Osteocyte (in vitro differentiated cells): ENCODE measurements at regions not wholly inside any gene's neighbourhood (a gene's known extent, or its start where the extent isn't known, plus 50 kb on each side); places are given as distances from the start of the nearest gene placed in this dataset.

Experiments used
- DNase-seq: peaks from one replicate; pipeline ENCODE4 v3.0.0; 2021; ENCODE audit warnings: mixed read lengths; ENCODE audit not compliant: unreplicated experiment; ENCODE audit errors: extremely low spot score
- H3K27ac Mint-ChIP-seq: one replicate; pipeline ENCODE4 v1.8.0; 2021; ENCODE audit warnings: mild to moderate bottlenecking, mixed read lengths; ENCODE audit not compliant: unreplicated experiment
- H3K27me3 Mint-ChIP-seq: one replicate; pipeline ENCODE4 v1.8.0; 2021; ENCODE audit warnings: mixed read lengths; ENCODE audit not compliant: unreplicated experiment
- H3K36me3 Mint-ChIP-seq: one replicate; pipeline ENCODE4 v1.8.0; 2021; ENCODE audit warnings: mixed read lengths; ENCODE audit not compliant: unreplicated experiment
- H3K4me1 Mint-ChIP-seq: one replicate; pipeline ENCODE4 v1.8.0; 2021; ENCODE audit warnings: mixed read lengths; ENCODE audit not compliant: unreplicated experiment
- H3K4me3 Mint-ChIP-seq: one replicate; pipeline ENCODE4 v1.8.0; 2021; ENCODE audit warnings: mild to moderate bottlenecking, moderate library complexity, mixed read lengths; ENCODE audit not compliant: unreplicated experiment
- H3K9me3 Mint-ChIP-seq: one replicate; pipeline ENCODE4 v1.8.0; 2021; ENCODE audit warnings: mixed read lengths; ENCODE audit not compliant: unreplicated experiment
- CTCF ChIP-seq: fragments of 200-600 bp; sonication (generic); IDR thresholded peaks from 2 replicates; pipeline ENCODE4 v1.5.0; 2021; ENCODE audit warnings: antibody characterized with exemption, mild to moderate bottlenecking, moderate library complexity

- Mint-ChIP-seq H3K27ac (no peak overlapping the region), H3K36me3 (no peaks in the 10 kb centered on the region), H3K27me3 (no peaks in the 10 kb centered on the region), H3K9me3 (peaks cover 24% of the 10 kb centered on the region), H3K4me1 (no peaks in the 10 kb centered on the region), H3K4me3 (no peak overlapping the region)
- no peak for TF ChIP-seq CTCF
- no peak for DNase-seq
These were observed 308.5 kb upstream of the ARRDC3 start for GRCh38 chr5:91691592-91691991.

- Mint-ChIP-seq H3K36me3 (no peaks in the 10 kb centered on the region), H3K9me3 (peaks cover 18% of the 10 kb centered on the region), H3K27me3 (no peaks in the 10 kb centered on the region), H3K4me3 (no peak overlapping the region), H3K27ac (no peak overlapping the region), H3K4me1 (peaks cover 4% of the 10 kb centered on the region)
- no peak for DNase-seq
- no peak for TF ChIP-seq CTCF
These were observed 307.8 kb upstream of the ARRDC3 start for GRCh38 chr5:91690921-91691320.

- H3K4me3 Mint-ChIP-seq = no peak overlapping the region
- H3K36me3 Mint-ChIP-seq = no peaks in the 10 kb centered on the region
- peaks cover 2% of the 10 kb centered on the region for H3K9me3 Mint-ChIP-seq
- no peak for TF ChIP-seq CTCF
- H3K27ac Mint-ChIP-seq = no peak overlapping the region
- H3K27me3 Mint-ChIP-seq = no peaks in the 10 kb centered on the region
- no peak for DNase-seq
- H3K4me1 Mint-ChIP-seq = peaks cover 4% of the 10 kb centered on the region
These were observed 304.3 kb upstream of the ARRDC3 start for GRCh38 chr5:91687430-91687829.

GRCh38 chr5:91684625-91685024 is 301.5 kb upstream of the ARRDC3 start:
- DNase-seq = no peak
- no peaks in the 10 kb centered on the region for H3K27me3 Mint-ChIP-seq
- H3K27ac Mint-ChIP-seq = no peak overlapping the region
- H3K4me1 Mint-ChIP-seq = peaks cover 4% of the 10 kb centered on the region
- no peak overlapping the region for H3K4me3 Mint-ChIP-seq
- H3K9me3 Mint-ChIP-seq = peaks cover 3% of the 10 kb centered on the region
- H3K36me3 Mint-ChIP-seq = no peaks in the 10 kb centered on the region
- TF ChIP-seq CTCF = no peak

GRCh38 chr5:91670563-91670962 is 287.4 kb upstream of the ARRDC3 start:
- Mint-ChIP-seq H3K4me3 (no peak overlapping the region), H3K36me3 (no peaks in the 10 kb centered on the region), H3K27ac (no peak overlapping the region), H3K4me1 (no peaks in the 10 kb centered on the region), H3K27me3 (no peaks in the 10 kb centered on the region), H3K9me3 (peaks cover 1% of the 10 kb centered on the region)
- no peak for DNase-seq
- no peak for TF ChIP-seq CTCF
